HEK293 (cell line): ENCODE measurements at regions not wholly inside any gene's neighbourhood (a gene's known extent, or its start where the extent isn't known, plus 50 kb on each side); places are given as distances from the start of the nearest gene placed in this dataset.

ENCODE experiments used
- CTCF ChIA-PET: fragments of 350-600 bp; formaldehyde crosslinking; extraction: SDS; loops from one replicate; lab custom pipeline; 2021; ENCODE audit warnings: antibody characterized with exemption; lab: Yijun Ruan, JAX
- POLR2A ChIA-PET: fragments of 300-600 bp; formaldehyde crosslinking; extraction: SDS; loops from one replicate; lab custom pipeline; 2020; ENCODE audit warnings: antibody characterized with exemption, inconsistent platforms; lab: Yijun Ruan, JAX
- H3K27ac ChIP-seq: fragments of 200-500 bp; sonication (Bioruptor generic); 2 replicates; pipeline ENCODE4 v1.5.1; 2014; ENCODE audit warnings: low read depth, low read length, control low read depth, inconsistent platforms; ENCODE audit errors: extremely low read depth
- H3K36me3 ChIP-seq, 2 experiments: fragments of 200-500 bp in 1 of 2; sonication (Bioruptor generic) in 1 of 2; 1 replicate in 1 of 2; 2 replicates in 1 of 2; pipeline ENCODE4 v1.5.1; 2014 to 2017; ENCODE audit warnings: inconsistent platforms in 2 of 2, low read length in 2 of 2; ENCODE audit not compliant: control insufficient read depth in 2 of 2, insufficient read depth in 1 of 2
- H3K4me1 ChIP-seq: fragments of 200-500 bp; sonication (Bioruptor generic); 2 replicates; pipeline ENCODE4 v1.5.1; 2014; ENCODE audit warnings: mild to moderate bottlenecking, low read length, inconsistent platforms; ENCODE audit not compliant: control insufficient read depth, insufficient read depth
- H3K4me3 ChIP-seq: 2 replicates; pipeline ENCODE4 v1.5.1; 2011; ENCODE audit warnings: low read depth, mild to moderate bottlenecking, control low read depth, low read length, moderate library complexity
- H3K9me3 ChIP-seq: fragments of 200-500 bp; sonication (Bioruptor generic); 2 replicates; pipeline ENCODE4 v1.5.1; 2014; ENCODE audit warnings: low read depth, low read length, inconsistent platforms; ENCODE audit not compliant: control insufficient read depth, insufficient read depth
- TRIM28 ChIP-seq: IDR thresholded peaks from 2 replicates; pipeline ENCODE4 v1.6.1; 2011; ENCODE audit warnings: low read length, control low read depth, borderline replicate concordance
- ZBTB8A ChIP-seq: fragments of 450-650 bp; formaldehyde crosslinking; IDR thresholded peaks from 2 replicates; pipeline ENCODE4 v1.5.1; 2016; ENCODE audit warnings: missing biosample characterization, missing genetic modification characterization
- ZFP37 ChIP-seq: fragments of 450-650 bp; formaldehyde crosslinking; IDR thresholded peaks from 2 replicates; pipeline ENCODE4 v1.5.1; 2016; ENCODE audit warnings: missing biosample characterization, missing genetic modification characterization
- ZIC2 ChIP-seq: fragments of 450-650 bp; formaldehyde crosslinking; IDR thresholded peaks from 2 replicates; pipeline ENCODE4 v1.5.1; 2016; ENCODE audit warnings: missing biosample characterization, missing genetic modification characterization
- ZNF148 ChIP-seq: fragments of 450-650 bp; formaldehyde crosslinking; IDR thresholded peaks from 2 replicates; pipeline ENCODE4 v1.5.0; 2017; ENCODE audit warnings: missing biosample characterization, missing genetic modification characterization, borderline replicate concordance
- ZNF169 ChIP-seq: fragments of 450-650 bp; formaldehyde crosslinking; IDR thresholded peaks from 2 replicates; pipeline ENCODE4 v1.5.1; 2016; ENCODE audit warnings: missing biosample characterization, missing genetic modification characterization
- ZNF248 ChIP-seq: fragments of 450-650 bp; formaldehyde crosslinking; IDR thresholded peaks from 2 replicates; pipeline ENCODE4 v1.5.1; 2017; ENCODE audit warnings: missing biosample characterization, missing genetic modification characterization
- ZNF311 ChIP-seq: fragments of 450-650 bp; formaldehyde crosslinking; IDR thresholded peaks from 2 replicates; pipeline ENCODE4 v1.5.1; 2017; ENCODE audit warnings: missing biosample characterization, missing genetic modification characterization, borderline replicate concordance
- ZNF513 ChIP-seq: fragments of 450-650 bp; IDR thresholded peaks from 2 replicates; pipeline ENCODE4 v1.5.1; 2018; ENCODE audit warnings: missing biosample characterization, missing genetic modification characterization
- ZNF580 ChIP-seq: fragments of 450-650 bp; formaldehyde crosslinking; IDR thresholded peaks from 2 replicates; pipeline ENCODE4 v1.5.1; 2016; ENCODE audit warnings: missing biosample characterization, missing genetic modification characterization
- ZNF596 ChIP-seq: fragments of 450-650 bp; IDR thresholded peaks from 2 replicates; pipeline ENCODE4 v1.5.0; 2018; ENCODE audit warnings: missing biosample characterization, mild to moderate bottlenecking, missing genetic modification characterization, moderate library complexity
- ZNF600 ChIP-seq: fragments of 450-650 bp; formaldehyde crosslinking; IDR thresholded peaks from 2 replicates; pipeline ENCODE4 v1.5.1; 2016; ENCODE audit warnings: missing biosample characterization, missing genetic modification characterization
- ZNF621 ChIP-seq: fragments of 450-650 bp; formaldehyde crosslinking; IDR thresholded peaks from 2 replicates; pipeline ENCODE4 v1.5.1; 2017; ENCODE audit warnings: missing biosample characterization, missing genetic modification characterization
- ZNF624 ChIP-seq: fragments of 450-650 bp; formaldehyde crosslinking; IDR thresholded peaks from 2 replicates; pipeline ENCODE4 v1.5.1; 2017; ENCODE audit warnings: missing biosample characterization, missing genetic modification characterization
- ZNF629 ChIP-seq: fragments of 450-650 bp; formaldehyde crosslinking; IDR thresholded peaks from 2 replicates; pipeline ENCODE4 v1.5.1; 2017; ENCODE audit warnings: missing biosample characterization, missing genetic modification characterization
- ZNF791 ChIP-seq: fragments of 450-650 bp; formaldehyde crosslinking; IDR thresholded peaks from 2 replicates; pipeline ENCODE4 v1.5.1; 2016; ENCODE audit warnings: missing biosample characterization, missing genetic modification characterization
- ZSCAN30 ChIP-seq: fragments of 450-650 bp; IDR thresholded peaks from 2 replicates; pipeline ENCODE4 v1.5.1; 2018; ENCODE audit warnings: missing biosample characterization, mild to moderate bottlenecking, missing genetic modification characterization, moderate library complexity
- ZSCAN5A ChIP-seq: fragments of 450-650 bp; formaldehyde crosslinking; IDR thresholded peaks from 2 replicates; pipeline ENCODE4 v1.5.1; 2016; ENCODE audit warnings: missing biosample characterization, missing genetic modification characterization

DNA sequence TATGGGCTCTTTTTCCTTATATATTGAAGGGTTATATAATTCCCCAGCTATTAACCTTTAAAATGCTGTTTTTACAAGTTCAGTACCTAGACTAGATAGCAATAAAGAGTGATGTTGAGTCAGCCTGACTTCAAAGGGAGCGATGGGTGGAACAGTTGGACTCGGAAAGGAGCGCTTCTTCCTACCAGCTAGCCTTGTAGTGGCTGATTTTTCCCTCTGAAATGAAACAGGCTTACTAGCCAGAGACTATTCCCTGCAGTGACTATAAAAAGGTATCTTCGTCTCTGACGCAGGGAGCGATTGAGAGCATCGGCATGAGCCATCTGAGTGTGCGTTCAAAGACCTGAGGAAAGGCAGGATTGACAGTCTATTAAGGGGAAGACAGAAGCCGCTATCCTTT lies 66.0 kb upstream of the GRAMD1B start:
- Histone ChIP-seq H3K4me1 (no peaks in the 10 kb centered on the region), H3K27ac (no peak overlapping the region), H3K4me3 (no peak overlapping the region), H3K36me3 (no peaks in the 10 kb centered on the region), H3K9me3 (no peaks in the 10 kb centered on the region)
- CTCF ChIA-PET: interaction anchor here (1.2 to 1.7 kb wide), 2 partner anchors 8 to 44 kb away, joined by 3 to 4 read pairs; no protein-coding TSS in a partner anchor
- POLR2A ChIA-PET: no interaction called here
- TF ChIP-seq ZNF621 (tag by site-specific recombination) (no peak), ZFP37 (tag by site-specific recombination) (no peak)

DNA sequence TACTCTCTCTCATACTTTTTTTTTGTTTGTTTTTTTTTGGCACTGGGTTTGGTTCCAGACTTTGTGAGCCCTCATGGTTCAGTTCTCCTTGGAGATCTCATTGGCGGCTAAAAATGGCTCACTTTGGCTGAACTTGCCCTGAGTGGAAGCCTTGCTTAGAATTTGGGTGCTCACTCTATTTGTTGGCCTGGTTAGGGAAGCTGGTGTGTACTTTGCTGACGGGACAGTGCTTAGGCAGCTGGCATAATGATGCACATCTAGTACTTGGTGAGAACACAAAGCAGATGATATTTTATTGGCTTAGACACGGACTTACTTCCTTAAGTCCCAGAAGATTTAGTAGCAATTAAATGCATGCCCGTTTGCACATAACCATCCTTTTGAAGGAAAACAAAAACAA lies 66.5 kb upstream of the GRAMD1B start:
- H3K27ac ChIP-seq: no peak overlapping the region
- CTCF ChIA-PET: interaction anchor here (1.2 to 1.7 kb wide), 2 partner anchors 8 to 45 kb away, joined by 3 to 4 read pairs; no protein-coding TSS in a partner anchor
- H3K4me3 ChIP-seq: no peak overlapping the region
- TF ChIP-seq ZNF600 (tag by site-specific recombination) (no peak), ZNF621 (tag by site-specific recombination) (no peak), ZSCAN5A (tag by site-specific recombination) (no peak), ZSCAN30 (tag by site-specific recombination) (no peak), ZNF624 (tag by site-specific recombination) (no peak), TRIM28 (no peak), ZNF580 (tag by site-specific recombination) (no peak), ZNF596 (tag by site-specific recombination) (no peak), ZNF248 (tag by site-specific recombination) (no peak), ZNF148 (tag by site-specific recombination) (no peak), ZNF169 (no peak), ZNF513 (tag by site-specific recombination) (no peak), ZNF311 (tag by site-specific recombination) (no peak), ZNF791 (tag by site-specific recombination) (no peak), ZNF629 (tag by site-specific recombination) (no peak), ZBTB8A (tag by site-specific recombination) (no peak), ZIC2 (tag by site-specific recombination) (no peak)
- H3K9me3 ChIP-seq: no peaks in the 10 kb centered on the region
- H3K4me1 ChIP-seq: no peaks in the 10 kb centered on the region
- POLR2A ChIA-PET: interaction anchor here (0.5 kb wide), 1 partner anchor 257 kb away, joined by 3 read pairs; no protein-coding TSS in a partner anchor
- no peaks in the 10 kb centered on the region for H3K36me3 ChIP-seq
